Left lobe of liver (tissue), 2 donors: ENCODE measurements at regions not wholly inside any gene's neighbourhood (a gene's known extent, or its start where the extent isn't known, plus 50 kb on each side); places are given as distances from the start of the nearest gene placed in this dataset.
"Not testable (repeated sequence)": the region's sequence is repeated elsewhere in the genome, so short reads cannot be mapped to it uniquely, and the experiment has no call there.

Source experiments
- ATAC-seq: fragments of 200-7000 bp; cut with Tn5 transposase; one replicate; pipeline ENCODE4 v1.9.1; 2020; ENCODE audit warnings: mild to moderate bottlenecking, moderate library complexity
- DNase-seq: peaks from one replicate; pipeline ENCODE4 v3.0.0-alpha.2; 2020; ENCODE audit warnings: low spot score
- donor health status: DM: no; HTN: no; CAD: no; lungs with moderate emphysema.
- donor health status: DM: no; HTN: yes; CAD: no.

DNA sequence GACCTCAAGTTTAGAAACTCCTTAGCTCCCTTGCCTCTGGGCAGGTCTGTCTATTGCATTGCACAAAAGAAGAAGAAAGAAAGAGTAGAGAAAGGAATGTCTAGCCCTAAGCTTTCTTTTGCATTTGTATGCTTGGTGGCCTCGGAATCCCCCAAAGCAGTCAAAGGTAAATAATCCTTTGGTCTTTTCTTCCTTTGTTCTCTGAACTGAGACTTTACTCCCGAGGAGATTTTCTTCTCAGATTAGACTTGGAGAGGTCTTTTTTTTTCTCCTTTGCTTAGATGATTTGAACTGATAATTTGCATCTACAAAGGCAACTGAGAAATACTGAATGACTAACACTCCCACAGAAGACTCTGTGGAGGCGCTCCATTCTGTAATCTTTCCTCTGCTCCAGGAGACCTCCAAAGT is 93.2 kb downstream of the AKR1D1 start:
- ATAC-seq = no peak
- DNase-seq = no peak

DNA sequence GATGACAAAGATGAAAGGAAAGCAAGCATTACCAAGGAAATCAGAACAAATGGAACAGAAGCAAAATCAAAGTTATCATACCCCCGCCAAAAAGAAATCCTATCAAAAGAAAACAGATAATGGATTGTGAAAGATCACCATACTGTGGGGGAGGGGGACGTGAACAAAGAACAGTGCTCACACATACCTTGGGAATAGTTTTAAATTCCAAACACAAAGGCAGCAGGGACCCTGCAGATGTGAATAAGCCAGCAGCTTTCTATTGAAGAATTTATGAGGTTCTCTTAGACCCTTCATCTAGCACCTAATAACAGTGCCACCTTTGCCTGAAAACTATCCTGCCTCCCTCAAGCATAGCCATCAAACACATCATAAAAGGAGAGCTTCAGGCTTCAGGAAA is 94.0 kb downstream of the AKR1D1 start:
- ATAC-seq (no peak), DNase-seq (no peak)

DNA sequence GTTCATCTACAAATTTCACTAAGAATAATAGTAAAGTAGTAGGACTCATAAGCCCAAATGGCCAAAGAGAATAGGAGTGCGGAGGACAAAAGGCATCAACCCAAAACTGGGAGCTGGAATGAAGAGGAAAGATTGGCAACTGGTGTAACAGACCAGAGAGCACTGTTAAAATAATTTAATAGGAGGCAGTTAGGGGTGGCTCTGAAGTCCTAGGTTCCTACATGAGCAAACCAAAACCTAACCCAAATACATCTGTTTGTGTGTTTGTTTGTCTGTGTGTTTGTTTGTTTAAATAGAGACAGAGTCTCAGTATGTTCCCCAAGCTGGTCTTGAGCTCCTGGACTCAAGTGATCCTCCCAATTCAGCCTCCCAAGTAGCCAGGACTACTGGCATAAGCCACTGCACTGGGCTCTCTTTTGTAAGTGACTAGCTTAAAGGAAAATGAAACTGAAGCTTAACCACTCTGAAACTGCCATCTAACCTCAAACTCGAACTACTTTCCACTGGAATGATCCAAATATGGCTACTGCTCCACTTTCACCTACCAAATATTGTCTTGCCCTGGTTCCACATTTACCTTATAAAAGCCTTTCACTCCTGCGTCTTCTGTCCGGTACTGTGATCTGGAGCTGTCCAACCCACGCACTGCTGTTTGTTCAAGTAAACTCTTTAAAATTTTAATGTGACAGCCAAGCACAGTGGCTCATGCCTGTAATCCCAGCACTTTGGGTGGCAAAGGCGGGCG is 94.9 kb downstream of the AKR1D1 start:
- DNase-seq = no peak
- peak; percentile 65 for ATAC-seq

DNA sequence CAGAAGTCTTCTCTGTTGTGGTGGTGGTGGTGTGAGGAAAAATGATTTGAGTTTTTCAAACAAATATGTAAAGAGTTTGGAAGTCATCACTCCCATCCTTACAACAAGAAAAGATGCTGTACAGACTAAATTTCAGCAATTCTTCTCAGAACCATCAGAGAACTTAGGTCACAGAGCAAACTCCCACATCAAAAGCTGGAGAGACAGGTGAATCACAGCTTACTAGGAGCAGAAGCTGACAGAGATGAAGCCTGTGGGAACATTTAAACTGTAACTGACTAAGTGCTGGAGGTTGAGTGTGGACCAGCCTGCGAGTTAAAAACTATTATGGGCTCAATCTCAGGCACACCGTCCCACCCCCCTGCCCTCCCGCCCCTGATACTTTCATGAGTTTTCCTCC is 97.3 kb downstream of the AKR1D1 start:
- DNase-seq (no peak), ATAC-seq (no peak)

DNA sequence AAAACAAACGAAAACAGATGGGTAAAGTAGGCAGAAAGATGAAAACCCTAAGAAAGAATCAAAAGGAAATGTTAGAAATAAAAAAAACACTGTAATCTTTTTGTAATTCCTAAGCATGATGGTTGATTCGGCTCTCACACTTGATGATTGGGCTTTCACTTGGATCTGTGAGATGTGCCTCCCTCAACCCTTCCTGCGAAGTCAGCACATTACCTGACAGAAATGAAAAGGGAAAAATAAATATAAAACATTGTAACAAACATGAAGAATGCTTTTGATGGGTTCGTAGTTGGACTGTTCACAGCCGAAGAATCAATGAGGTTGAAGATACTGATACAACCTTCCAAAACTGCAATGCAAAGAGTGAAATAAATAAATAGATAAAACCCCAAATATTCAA is 99.8 kb downstream of the AKR1D1 start:
- no peak for ATAC-seq
- no peak for DNase-seq

DNA sequence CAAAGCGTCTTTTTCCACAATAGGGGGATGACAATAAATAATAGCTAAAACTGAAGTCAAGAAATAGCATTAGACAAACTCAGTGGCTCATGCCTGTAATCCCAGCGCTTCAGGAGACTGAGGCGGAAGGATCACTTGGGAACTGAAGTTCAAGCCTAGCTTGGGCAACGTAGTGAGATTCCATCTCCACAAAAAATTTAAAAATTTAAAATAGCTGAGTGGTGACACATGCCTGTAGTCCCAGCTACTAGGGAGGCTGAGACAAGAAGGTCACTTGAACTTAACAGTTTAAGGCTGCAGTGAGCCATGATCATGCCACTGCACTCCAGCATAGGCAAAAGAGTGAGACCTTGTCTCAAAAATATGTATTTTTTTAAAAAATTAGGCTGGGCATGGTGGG is 107.9 kb downstream of the AKR1D1 start:
- DNase-seq (no peak), ATAC-seq (no peak)

DNA sequence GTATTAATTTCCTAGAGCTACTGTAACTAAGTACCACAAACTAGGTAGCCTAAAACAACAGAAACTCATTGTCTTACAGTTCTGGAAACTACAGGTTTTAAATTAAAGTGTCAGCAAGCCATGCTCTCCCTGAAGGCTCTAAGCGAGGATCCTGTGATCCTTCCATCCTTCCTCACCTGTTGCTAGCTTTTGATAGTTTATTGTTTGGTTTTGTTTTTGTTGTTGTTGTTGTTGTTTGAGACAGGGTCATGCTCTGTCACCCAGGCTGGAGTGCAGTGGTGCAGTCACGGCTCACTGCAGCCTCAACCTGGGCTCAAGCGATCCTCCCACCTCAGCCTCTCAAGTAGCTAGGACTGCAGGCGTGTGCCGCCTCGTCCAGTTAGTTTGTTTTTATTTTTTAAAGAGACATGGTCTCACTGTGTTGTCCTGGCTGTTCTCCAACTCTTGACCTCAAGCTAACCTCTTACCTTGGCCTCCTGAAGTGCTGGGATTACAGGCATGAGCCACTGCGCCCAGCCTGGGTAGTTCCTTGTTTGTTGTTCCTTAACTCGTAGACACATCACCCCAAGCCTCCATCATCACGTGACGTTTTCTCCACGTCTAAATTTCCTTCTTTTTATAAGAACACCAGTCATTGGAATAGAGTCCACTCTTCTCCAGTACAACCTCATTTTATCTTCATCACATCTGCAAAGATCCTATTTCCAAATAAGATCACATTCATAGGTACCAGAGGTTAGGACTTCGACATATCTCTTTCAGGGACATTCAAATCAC is 109.1 kb downstream of the AKR1D1 start:
- DNase-seq (no peak), ATAC-seq (no peak)

DNA sequence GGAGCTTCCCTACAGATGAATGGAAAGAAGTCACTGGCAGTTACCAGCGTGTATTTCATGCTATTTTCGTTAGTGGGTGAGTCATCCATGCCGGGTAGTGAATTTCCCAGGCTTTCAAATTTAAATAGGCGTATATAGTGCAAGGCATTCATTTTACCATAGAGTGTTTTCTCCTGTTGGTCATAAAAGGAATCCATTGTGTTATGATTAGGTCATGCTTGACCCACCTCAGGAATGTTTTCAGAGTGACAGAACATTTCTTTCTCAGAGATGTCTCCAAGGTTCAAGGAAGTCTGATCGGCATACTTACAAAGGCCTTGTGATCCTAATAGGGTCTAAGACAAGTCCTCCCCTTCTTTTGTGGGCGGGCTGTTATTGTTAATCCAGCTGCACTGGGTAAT is 110.7 kb downstream of the AKR1D1 start:
- no peak for ATAC-seq
- DNase-seq = no peak

DNA sequence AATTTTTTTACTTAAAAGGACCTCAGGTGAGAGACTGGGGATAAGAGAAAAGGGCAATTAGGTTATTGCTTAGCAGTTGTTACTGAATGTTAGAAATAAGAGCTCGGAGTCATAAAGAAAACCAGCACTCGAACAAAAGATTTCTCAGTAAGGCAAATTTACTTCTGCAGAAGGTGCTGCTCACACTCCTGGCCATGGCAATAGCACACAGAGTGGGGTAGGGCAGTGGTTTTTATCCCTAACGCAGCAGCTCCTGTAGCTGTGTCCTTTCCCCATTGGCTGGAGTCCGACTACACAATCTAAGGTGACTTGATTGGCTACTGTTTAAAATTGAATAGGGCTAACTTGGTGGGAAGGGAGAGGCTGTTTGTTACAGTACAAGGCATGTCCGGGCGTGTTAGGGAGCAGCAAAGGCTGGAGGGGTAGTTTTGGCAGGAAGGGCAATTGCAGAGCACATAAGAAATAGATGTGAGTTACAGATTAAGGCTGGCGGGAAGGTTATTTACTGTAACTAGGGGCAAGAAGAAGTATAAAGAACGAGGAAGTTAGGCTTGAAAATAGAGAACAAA is 112.1 kb downstream of the AKR1D1 start:
- DNase-seq = no peak
- ATAC-seq = no peak

DNA sequence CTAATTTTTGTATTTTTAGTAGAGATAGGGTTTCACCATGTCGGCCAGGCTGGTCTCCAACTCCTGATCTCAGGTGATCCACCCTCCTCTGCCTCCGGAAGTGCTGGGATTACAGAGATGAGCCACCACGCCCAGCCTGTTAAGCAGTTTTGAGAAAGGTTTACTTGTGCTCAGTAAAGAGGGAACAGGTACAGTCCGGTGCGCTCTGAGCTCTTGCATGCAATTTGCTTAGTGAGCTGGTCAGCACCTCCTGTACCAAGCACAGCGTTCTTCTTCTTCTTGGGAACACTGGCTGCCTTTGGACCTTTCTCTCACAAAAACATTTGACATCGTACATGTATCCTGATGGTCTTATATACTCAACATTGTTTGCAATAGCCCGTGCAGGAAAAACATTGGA is 118.3 kb downstream of the AKR1D1 start:
- DNase-seq = no peak
- peak; percentile 72 for ATAC-seq

DNA sequence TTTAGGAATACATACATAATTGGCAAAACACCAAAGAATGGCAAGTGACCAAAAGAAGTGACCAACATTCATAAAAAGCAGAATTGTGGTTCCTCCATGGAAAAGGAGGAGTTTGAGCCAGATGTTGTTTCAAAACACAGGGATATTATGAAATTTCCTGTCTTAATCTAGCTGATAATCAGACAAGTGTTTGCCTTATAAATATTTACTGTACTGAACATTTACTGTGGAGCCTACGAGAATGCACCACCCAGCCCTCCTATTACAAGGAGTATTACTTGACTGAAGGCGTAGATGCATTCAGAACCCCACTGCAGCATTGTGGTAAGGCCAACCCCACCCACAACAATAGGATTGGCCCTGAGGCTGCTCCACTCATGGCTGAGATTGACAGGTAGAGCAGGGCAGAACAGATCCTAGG is 118.9 kb downstream of the AKR1D1 start:
- ATAC-seq = peak; percentile 79
- DNase-seq = no peak

DNA sequence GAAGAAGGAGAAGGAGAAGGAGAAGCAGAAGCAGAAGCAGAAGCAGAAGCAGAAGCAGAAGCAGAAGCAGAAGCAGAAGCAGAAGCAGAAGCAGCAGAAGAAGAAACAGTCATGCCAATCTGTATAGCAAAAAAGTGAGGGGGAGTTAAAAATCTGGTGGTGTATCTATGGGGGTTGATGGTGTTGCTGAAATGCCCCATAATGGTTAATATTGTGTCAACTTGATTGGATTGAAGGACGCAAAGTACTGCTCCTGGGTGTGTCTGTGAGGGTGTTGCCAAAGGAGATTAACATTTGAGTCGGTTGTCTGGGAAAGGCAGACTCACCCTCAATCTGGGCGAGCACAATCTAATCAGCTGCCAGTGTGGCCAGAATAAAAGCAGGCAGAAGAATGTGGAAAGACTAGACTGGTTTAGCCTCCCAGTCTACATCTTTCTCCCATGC is 120.3 kb downstream of the AKR1D1 start:
- DNase-seq, ATAC-seq: not testable (repeated sequence)

DNA sequence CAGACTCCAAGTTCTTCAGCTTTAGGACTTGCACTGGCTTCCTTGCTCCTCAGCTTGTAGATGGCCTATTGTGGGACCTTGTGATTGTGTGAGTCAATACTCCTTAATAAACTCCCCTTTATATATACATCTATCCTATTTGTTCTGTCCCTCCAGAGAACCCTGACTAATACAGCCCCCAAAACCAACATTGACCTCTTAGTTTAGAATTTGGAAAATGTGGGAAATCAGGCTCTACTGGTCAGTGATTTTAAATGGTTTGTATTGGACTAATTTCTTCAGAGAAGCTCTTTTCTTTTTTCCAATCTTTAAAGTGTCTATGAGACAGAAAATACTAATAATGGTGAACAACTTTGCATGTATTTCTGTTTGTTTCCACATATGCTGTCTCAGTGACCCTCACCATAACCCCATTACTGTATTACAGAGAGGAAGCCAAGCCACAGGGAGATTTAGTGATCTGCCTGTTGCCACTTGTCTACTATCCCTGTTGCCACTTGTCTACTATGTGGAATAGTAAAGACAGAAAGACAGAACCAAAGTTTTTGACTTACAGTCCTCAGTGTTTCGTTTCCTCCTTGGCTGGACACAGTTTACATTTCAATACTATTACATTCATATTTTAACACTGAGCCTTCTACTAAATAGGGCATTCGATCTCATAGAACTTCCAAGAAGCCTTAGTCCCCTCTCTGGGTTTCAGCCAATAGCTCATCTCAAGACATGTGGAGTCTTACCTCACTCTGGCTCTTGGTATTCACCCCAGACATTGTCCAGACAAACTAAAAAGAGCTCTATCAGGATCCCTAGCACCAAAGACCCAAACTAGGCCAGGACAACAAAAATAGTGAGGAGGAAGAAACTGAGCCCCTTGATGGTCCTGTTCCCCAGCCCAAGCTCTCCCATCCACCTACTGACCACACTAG is 121.0 kb downstream of the AKR1D1 start:
- DNase-seq (no peak), ATAC-seq (no peak)

DNA sequence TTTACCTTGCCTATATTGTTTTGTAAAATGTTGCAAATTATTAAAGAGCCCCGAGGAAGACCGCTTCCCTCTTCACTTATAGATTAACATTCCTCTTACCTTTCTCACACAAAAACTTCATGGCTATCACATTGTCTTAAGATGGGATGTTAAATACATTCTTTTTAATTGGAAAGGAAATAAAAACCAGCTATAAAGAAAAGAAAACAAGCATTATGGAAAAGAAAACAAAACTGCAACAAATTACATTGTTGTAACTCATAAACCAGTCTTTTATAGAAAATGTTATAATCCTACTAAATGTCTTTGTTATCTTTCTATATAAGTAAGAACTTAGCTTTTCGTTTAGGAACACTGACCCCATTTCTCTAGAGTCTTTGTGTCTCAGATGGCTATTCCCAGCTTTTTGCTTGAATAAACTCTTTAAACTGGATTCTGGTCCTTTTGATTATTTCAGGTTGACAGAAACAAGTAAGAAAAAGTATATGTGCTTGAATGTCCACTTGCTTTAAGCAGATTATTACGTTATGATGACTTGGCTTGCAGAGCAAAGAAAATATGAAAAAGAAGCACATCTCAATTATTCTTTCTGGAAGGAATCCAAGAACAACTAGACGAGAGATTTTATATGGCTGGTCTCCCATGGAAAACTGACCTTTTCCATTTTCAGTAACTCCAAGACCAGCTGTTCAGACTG is 128.2 kb downstream of the AKR1D1 start:
- ATAC-seq (no peak), DNase-seq (no peak)

DNA sequence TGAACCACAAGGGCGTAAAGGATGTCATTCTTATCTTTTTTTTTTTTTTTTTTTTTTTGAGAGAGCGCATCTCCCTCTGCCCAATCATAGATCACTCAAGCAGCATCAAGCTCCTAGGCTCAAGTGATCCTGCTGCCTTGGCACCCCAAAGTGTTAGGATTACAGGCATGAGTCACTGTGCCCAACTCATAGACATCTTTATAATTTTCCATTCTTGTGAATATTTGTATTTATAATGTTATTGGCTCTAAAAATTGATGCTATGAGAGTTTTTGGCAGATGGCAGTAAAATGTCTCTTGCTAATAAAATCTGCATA is 128.7 kb downstream of the AKR1D1 start:
- no peak for DNase-seq
- no peak for ATAC-seq

DNA sequence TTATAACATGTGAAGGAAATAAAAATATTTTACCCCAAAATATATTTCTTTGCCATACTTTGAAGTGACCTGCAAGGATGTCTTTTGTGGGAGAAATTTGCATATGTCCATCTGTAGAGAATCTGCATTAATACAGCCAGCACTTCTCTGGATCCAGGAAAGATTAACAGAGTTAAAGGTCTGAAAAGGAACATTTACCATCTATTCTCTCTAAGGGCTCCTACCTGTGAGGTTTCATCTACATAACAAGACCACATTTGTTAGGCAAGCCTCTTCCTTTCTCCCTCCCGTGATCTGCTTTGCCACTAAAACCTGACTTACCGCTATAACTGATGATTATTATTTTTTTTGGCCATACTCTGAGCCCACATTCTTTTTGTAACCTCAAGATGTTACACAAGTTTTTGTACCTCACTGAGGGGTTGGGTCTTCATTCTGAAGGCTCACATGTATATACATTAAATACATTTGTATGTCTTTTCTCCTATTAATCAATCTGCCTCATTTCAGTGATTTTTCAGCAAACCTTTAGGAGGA is 129.4 kb downstream of the AKR1D1 start:
- ATAC-seq = no peak
- DNase-seq = no peak

DNA sequence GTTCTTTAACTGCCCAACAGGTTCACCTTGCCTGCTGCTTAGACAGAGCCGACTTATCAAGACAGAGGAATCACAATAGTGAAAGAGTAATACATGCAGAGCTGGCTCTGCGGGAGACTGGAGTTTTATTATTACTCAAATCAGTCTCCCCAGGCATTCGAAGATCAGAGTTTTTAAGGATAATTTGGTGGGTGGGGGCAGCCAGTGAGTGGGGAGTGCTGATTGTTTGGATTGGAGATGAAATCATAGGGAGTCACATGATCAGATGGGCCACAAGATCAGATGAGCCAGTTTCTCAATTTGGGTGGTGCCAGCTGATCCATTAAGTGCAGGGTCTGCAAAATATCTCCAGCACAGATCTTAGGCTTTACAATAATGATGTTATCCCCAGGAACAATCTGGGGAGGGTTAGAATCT is 131.3 kb downstream of the AKR1D1 start:
- ATAC-seq = no peak
- no peak for DNase-seq

DNA sequence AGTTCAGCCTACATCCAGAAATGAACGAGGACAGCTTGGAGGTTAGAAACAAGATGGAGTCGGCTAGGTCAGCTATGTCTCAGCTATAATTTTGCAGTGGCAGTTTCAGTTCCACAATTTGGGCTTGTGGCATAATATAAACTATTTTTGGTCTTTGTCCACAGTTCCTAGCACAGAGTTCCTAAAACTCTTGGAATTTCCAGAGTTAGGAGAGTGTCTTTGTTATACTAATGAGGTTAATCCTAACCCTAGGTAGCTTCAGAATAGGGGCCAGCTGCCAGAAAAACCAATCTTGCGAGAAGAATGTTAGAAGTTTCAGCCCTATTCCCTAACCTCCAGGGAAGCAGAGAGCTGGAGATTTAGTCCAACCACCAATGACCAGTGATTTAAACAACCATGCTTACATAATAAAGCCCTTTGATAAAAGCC is 131.9 kb downstream of the AKR1D1 start:
- ATAC-seq (no peak), DNase-seq (no peak)

DNA sequence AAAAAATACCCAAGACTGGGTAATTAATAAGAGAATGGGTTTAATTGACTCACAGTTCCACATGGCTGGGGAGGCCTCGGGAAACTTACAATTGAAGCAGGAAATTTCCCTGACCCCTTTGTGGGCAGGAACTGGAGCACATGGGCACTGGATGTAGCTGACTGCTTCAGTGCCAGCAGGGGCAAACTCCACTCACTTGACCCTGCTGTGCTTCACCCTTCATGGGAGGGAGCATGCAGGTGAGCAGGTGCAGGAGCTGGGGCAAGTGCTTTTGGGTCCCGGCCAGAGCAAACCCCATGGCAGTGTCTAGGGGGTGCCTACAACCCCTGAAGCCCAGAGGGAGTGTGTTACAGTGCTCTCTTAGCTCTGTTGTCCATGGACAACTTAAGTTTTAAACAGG is 132.6 kb downstream of the AKR1D1 start:
- ATAC-seq (peak; percentile 98), DNase-seq (peak; percentile 77)

DNA sequence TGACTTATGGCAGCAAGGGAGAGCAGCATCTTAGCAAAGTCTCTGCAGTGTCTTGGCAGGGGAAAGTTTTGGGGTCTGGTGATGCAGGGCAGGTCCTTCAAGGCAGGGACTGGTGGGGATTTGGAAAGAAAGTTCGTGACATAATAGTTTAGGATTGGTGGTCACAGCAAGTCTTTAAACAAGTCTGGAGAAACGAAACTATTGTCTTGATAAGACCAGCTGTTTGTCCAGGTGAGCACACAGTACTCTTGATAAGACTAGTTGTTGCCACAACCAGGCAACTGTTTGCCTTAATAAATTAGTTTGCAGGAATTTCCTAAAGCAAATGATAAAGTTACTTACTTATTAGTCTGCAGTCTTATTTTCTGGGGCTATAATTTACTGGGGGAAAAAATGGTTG is 136.1 kb downstream of the AKR1D1 start:
- ATAC-seq (no peak), DNase-seq (no peak)
